ENCODE measurements at regions not wholly inside any gene's neighbourhood (a gene's known extent, or its start where the extent isn't known, plus 50 kb on each side); places are given as distances from the start of the nearest gene placed in this dataset.

GRCh38 chr9:96167011-96167410 is 135.0 kb downstream of the HSD17B3 start:
- H2AFZ ChIP-seq (ENCODE audit: low read depth): no peak overlapping the region

GRCh38 chr9:96164268-96164683 is 137.7 kb downstream of the HSD17B3 start:
- no peak for TF ChIP-seq CTCF (conservative IDR thresholded peaks at IDR 0.05; ENCODE audit: low read depth, low read length)
- no peak overlapping the region for H3K4me2 ChIP-seq
- H3K36me3 ChIP-seq (ENCODE audit: insufficient read depth): no peaks in the 10 kb centered on the region

More at GRCh38 chr9:96167011-96167410, 135.0 kb downstream of the HSD17B3 start:
- H3K27me3 ChIP-seq (ENCODE audit: insufficient read depth, low read depth): no peaks in the 10 kb centered on the region
- no peaks in the 10 kb centered on the region for H3K79me2 ChIP-seq (ENCODE audit: insufficient read depth, low read depth)
- no peak overlapping the region for H3K4me2 ChIP-seq
- H3K36me3 ChIP-seq (ENCODE audit: insufficient read depth): no peaks in the 10 kb centered on the region
- no peak overlapping the region for H3K9ac ChIP-seq
- TF ChIP-seq CTCF (conservative IDR thresholded peaks at IDR 0.05; ENCODE audit: low read depth, low read length): no peak
- H3K4me3 ChIP-seq (IDR thresholded peaks at IDR 0.05; ENCODE audit: insufficient read depth, low read depth, low read length): no peak overlapping the region
- no peaks in the 10 kb centered on the region for H3K4me1 ChIP-seq (ENCODE audit: low read depth, poor library complexity, severe bottlenecking)
- H3K27ac ChIP-seq: no peak overlapping the region
- no peaks in the 10 kb centered on the region for H4K20me1 ChIP-seq (ENCODE audit: insufficient read depth)

GRCh38 chr9:96163712-96164111 is 138.3 kb downstream of the HSD17B3 start:
- H3K4me3 ChIP-seq (IDR thresholded peaks at IDR 0.05; ENCODE audit: insufficient read depth, low read depth, low read length): no peak overlapping the region
- no peaks in the 10 kb centered on the region for H3K36me3 ChIP-seq (ENCODE audit: insufficient read depth)
- H3K27me3 ChIP-seq (ENCODE audit: insufficient read depth, low read depth): no peaks in the 10 kb centered on the region
- H2AFZ ChIP-seq (ENCODE audit: low read depth): no peak overlapping the region
- H3K4me1 ChIP-seq (ENCODE audit: low read depth, poor library complexity, severe bottlenecking): no peaks in the 10 kb centered on the region
- H3K9ac ChIP-seq: no peak overlapping the region
- no peak for TF ChIP-seq CTCF (conservative IDR thresholded peaks at IDR 0.05; ENCODE audit: low read depth, low read length)
- H3K4me2 ChIP-seq: no peak overlapping the region
- no peak overlapping the region for H3K27ac ChIP-seq
- no peaks in the 10 kb centered on the region for H3K79me2 ChIP-seq (ENCODE audit: insufficient read depth, low read depth)
- H4K20me1 ChIP-seq (ENCODE audit: insufficient read depth): no peaks in the 10 kb centered on the region

More at GRCh38 chr9:96164268-96164683, 137.7 kb downstream of the HSD17B3 start:
- H3K9ac ChIP-seq: no peak overlapping the region
- H2AFZ ChIP-seq (ENCODE audit: low read depth): no peak overlapping the region
- H3K4me3 ChIP-seq (IDR thresholded peaks at IDR 0.05; ENCODE audit: insufficient read depth, low read depth, low read length): no peak overlapping the region
- no peaks in the 10 kb centered on the region for H4K20me1 ChIP-seq (ENCODE audit: insufficient read depth)
- H3K27ac ChIP-seq: no peak overlapping the region
- H3K79me2 ChIP-seq (ENCODE audit: insufficient read depth, low read depth): no peaks in the 10 kb centered on the region
- no peaks in the 10 kb centered on the region for H3K27me3 ChIP-seq (ENCODE audit: insufficient read depth, low read depth)
- H3K4me1 ChIP-seq (ENCODE audit: low read depth, poor library complexity, severe bottlenecking): no peaks in the 10 kb centered on the region

GRCh38 chr9:96163161-96163560 is 138.8 kb downstream of the HSD17B3 start:
- H4K20me1 ChIP-seq (ENCODE audit: insufficient read depth): no peaks in the 10 kb centered on the region
- no peaks in the 10 kb centered on the region for H3K4me1 ChIP-seq (ENCODE audit: low read depth, poor library complexity, severe bottlenecking)
- no peak for TF ChIP-seq CTCF (conservative IDR thresholded peaks at IDR 0.05; ENCODE audit: low read depth, low read length)
- H3K36me3 ChIP-seq (ENCODE audit: insufficient read depth): no peaks in the 10 kb centered on the region
- no peak overlapping the region for H2AFZ ChIP-seq (ENCODE audit: low read depth)
- H3K27ac ChIP-seq: no peak overlapping the region
- no peaks in the 10 kb centered on the region for H3K27me3 ChIP-seq (ENCODE audit: insufficient read depth, low read depth)
- H3K9ac ChIP-seq: no peak overlapping the region
- H3K79me2 ChIP-seq (ENCODE audit: insufficient read depth, low read depth): no peaks in the 10 kb centered on the region
- H3K4me3 ChIP-seq (IDR thresholded peaks at IDR 0.05; ENCODE audit: insufficient read depth, low read depth, low read length): no peak overlapping the region
- no peak overlapping the region for H3K4me2 ChIP-seq

Measured in KMS-11 (cell line).